ENCODE measurements at regions not wholly inside any gene's neighbourhood (a gene's known extent, or its start where the extent isn't known, plus 50 kb on each side); places are given as distances from the start of the nearest gene placed in this dataset.

DNA sequence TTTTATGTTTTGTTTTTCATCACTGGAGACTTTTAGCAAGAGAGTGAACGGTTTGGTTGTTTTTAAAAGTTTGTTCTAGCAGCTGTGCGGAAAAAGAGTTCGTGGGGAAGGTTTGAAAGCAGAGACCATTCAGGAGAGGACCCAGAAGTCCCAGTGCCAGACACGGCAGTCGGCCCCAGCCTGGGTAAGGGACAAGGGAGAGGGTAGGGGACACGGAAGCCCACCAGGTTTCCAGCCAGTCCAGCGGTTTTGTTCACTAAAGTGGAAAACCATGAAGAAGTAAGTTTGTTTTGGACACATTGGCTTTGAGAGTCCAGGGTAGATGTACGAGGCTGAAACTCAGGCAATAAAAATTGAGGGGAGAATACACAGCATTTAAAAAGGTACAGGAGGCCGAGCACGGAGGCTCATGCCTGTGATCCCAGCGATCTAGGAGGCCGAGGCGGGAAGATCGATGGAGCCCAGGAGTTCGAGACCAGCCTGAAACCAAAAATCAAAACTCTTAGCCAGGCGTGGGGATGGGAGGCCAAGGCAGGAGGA, 56.8 kb upstream of the RPH3AL start (continued):
- TF ChIP-seq, protein P1, sequence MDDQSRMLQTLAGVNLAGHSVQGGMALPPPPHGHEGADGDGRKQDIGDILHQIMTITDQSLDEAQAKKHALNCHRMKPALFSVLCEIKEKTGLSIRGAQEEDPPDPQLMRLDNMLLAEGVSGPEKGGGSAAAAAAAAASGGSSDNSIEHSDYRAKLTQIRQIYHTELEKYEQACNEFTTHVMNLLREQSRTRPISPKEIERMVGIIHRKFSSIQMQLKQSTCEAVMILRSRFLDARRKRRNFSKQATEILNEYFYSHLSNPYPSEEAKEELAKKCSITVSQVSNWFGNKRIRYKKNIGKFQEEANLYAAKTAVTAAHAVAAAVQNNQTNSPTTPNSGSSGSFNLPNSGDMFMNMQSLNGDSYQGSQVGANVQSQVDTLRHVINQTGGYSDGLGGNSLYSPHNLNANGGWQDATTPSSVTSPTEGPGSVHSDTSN (IDR thresholded peaks at IDR 0.05) = no peak
- TF ChIP-seq HOXB13 (CRISPR knock-in tag; IDR thresholded peaks at IDR 0.05; ENCODE audit: low read depth) (no peak), BHLHE40 (IDR thresholded peaks at IDR 0.05; ENCODE audit: low read depth, low read length) (0 out of 2 replicates have a peak, but pooled peaks have one; percentile 5), HOXB5 (CRISPR knock-in tag; IDR thresholded peaks at IDR 0.05) (peak; percentile 73; the same call in 1 of the 2 replicates), TFCP2L1 (CRISPR knock-in tag; IDR thresholded peaks at IDR 0.05) (no peak), HDAC2 (IDR thresholded peaks at IDR 0.05) (no peak), EP300 (IDR thresholded peaks at IDR 0.05) (no peak), HOXA7 (CRISPR knock-in tag; IDR thresholded peaks at IDR 0.05) (no peak), EHMT2 (IDR thresholded peaks at IDR 0.05; ENCODE audit: low read depth) (no peak), POLR2AphosphoS2 (conservative IDR thresholded peaks at IDR 0.05; ENCODE audit: low read length) (no peak), ESRRA (IDR thresholded peaks at IDR 0.05; ENCODE audit: borderline replicate concordance, low read length) (no peak), KDM1A (IDR thresholded peaks at IDR 0.05; ENCODE audit: low read depth) (peak; percentile 49; the same call in 1 of the 2 replicates)
- TF ChIP-seq, protein P2, sequence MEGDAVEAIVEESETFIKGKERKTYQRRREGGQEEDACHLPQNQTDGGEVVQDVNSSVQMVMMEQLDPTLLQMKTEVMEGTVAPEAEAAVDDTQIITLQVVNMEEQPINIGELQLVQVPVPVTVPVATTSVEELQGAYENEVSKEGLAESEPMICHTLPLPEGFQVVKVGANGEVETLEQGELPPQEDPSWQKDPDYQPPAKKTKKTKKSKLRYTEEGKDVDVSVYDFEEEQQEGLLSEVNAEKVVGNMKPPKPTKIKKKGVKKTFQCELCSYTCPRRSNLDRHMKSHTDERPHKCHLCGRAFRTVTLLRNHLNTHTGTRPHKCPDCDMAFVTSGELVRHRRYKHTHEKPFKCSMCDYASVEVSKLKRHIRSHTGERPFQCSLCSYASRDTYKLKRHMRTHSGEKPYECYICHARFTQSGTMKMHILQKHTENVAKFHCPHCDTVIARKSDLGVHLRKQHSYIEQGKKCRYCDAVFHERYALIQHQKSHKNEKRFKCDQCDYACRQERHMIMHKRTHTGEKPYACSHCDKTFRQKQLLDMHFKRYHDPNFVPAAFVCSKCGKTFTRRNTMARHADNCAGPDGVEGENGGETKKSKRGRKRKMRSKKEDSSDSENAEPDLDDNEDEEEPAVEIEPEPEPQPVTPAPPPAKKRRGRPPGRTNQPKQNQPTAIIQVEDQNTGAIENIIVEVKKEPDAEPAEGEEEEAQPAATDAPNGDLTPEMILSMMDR (IDR thresholded peaks at IDR 0.05) = no peak
- TF ChIP-seq, protein P3, sequence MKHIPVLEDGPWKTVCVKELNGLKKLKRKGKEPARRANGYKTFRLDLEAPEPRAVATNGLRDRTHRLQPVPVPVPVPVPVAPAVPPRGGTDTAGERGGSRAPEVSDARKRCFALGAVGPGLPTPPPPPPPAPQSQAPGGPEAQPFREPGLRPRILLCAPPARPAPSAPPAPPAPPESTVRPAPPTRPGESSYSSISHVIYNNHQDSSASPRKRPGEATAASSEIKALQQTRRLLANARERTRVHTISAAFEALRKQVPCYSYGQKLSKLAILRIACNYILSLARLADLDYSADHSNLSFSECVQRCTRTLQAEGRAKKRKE (CRISPR knock-in tag; IDR thresholded peaks at IDR 0.05; ENCODE audit: low read depth) = peak; percentile 65; the same call in 1 of the 2 replicates

DNA sequence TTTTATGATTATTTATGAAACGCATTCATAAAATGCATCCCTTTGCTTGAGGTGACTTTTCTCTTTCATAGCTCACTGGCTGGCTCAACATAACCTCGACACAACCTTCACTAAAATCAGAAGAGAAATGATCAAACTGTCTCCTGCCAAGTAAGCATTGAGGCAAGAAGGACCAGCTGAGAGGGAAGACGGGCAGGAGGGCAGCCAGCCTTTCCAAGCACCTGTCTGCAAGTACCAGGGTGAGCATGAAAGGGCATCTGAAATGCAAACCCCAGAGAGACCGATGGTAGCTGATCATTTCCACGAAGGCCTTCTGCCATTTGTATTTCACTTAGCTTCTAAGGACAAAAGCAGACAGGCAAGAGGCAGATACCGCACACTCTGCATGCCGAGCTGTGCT, 52.1 kb upstream of the RPH3AL start:
- ATAC-seq (peak; percentile 25 to 52; a peak in 4 of 6 replicates), DNase-seq (ENCODE audit: low read depth in 1 of 2, low spot score in 1 of 2) (no peak), FAIRE-seq (no peak)
- H3K27ac ChIP-seq = no peak overlapping the region
- ChIA-PET CTCF (interaction anchor here (0.6 to 1.3 kb wide), 5 partner anchors 10 to 592 kb away, joined by 3 read pairs; partner anchors contain the start of gene TIMM22), POLR2A (no interaction called here)
- H3K4me2 ChIP-seq = no peak overlapping the region
- no peak overlapping the region for H3K4me3 ChIP-seq
- WGBS (ENCODE audit: missing lambda C conversion rate) = 68% methylated on average over 7 of the region's 7 CpGs
- no peaks in the 10 kb centered on the region for H3K9me3 ChIP-seq
- peaks cover 3% of the 10 kb centered on the region; the same call in 1 of the 3 replicates for H3K4me1 ChIP-seq
- TF ChIP-seq NPAS2 (CRISPR knock-in tag; IDR thresholded peaks at IDR 0.05; ENCODE audit: borderline replicate concordance) (no peak), MAFK (IDR thresholded peaks at IDR 0.05; ENCODE audit: partially characterized antibody) (no peak), NR3C1 (IDR thresholded peaks at IDR 0.05) (no peak), RCOR1 (IDR thresholded peaks at IDR 0.05; ENCODE audit: low read depth, low read length) (no peak), EHF (CRISPR knock-in tag; IDR thresholded peaks at IDR 0.05) (no peak), HDAC2 (IDR thresholded peaks at IDR 0.05) (no peak), JUN (IDR thresholded peaks at IDR 0.05) (no peak), ESRRA (IDR thresholded peaks at IDR 0.05; ENCODE audit: borderline replicate concordance, low read length) (no peak), CBX8 (IDR thresholded peaks at IDR 0.05) (no peak), FOSB (CRISPR knock-in tag; IDR thresholded peaks at IDR 0.05) (no peak), TFCP2L1 (CRISPR knock-in tag; IDR thresholded peaks at IDR 0.05) (no peak), ZFP36 (IDR thresholded peaks at IDR 0.05; ENCODE audit: borderline replicate concordance, partially characterized antibody) (no peak), BHLHE40 (IDR thresholded peaks at IDR 0.05; ENCODE audit: low read depth, low read length) (no peak), PHF8 (IDR thresholded peaks at IDR 0.05; ENCODE audit: borderline replicate concordance, low read depth) (no peak)
- TF ChIP-seq, protein P4, sequence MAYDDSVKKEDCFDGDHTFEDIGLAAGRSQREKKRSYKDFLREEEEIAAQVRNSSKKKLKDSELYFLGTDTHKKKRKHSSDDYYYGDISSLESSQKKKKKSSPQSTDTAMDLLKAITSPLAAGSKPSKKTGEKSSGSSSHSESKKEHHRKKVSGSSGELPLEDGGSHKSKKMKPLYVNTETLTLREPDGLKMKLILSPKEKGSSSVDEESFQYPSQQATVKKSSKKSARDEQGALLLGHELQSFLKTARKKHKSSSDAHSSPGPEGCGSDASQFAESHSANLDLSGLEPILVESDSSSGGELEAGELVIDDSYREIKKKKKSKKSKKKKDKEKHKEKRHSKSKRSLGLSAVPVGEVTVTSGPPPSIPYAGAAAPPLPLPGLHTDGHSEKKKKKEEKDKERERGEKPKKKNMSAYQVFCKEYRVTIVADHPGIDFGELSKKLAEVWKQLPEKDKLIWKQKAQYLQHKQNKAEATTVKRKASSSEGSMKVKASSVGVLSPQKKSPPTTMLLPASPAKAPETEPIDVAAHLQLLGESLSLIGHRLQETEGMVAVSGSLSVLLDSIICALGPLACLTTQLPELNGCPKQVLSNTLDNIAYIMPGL (CRISPR knock-in tag; IDR thresholded peaks at IDR 0.05; ENCODE audit: borderline replicate concordance) = no peak
- TF ChIP-seq, protein P5, sequence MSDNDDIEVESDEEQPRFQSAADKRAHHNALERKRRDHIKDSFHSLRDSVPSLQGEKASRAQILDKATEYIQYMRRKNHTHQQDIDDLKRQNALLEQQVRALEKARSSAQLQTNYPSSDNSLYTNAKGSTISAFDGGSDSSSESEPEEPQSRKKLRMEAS (IDR thresholded peaks at IDR 0.05) = no peak
- TF ChIP-seq, protein P6, sequence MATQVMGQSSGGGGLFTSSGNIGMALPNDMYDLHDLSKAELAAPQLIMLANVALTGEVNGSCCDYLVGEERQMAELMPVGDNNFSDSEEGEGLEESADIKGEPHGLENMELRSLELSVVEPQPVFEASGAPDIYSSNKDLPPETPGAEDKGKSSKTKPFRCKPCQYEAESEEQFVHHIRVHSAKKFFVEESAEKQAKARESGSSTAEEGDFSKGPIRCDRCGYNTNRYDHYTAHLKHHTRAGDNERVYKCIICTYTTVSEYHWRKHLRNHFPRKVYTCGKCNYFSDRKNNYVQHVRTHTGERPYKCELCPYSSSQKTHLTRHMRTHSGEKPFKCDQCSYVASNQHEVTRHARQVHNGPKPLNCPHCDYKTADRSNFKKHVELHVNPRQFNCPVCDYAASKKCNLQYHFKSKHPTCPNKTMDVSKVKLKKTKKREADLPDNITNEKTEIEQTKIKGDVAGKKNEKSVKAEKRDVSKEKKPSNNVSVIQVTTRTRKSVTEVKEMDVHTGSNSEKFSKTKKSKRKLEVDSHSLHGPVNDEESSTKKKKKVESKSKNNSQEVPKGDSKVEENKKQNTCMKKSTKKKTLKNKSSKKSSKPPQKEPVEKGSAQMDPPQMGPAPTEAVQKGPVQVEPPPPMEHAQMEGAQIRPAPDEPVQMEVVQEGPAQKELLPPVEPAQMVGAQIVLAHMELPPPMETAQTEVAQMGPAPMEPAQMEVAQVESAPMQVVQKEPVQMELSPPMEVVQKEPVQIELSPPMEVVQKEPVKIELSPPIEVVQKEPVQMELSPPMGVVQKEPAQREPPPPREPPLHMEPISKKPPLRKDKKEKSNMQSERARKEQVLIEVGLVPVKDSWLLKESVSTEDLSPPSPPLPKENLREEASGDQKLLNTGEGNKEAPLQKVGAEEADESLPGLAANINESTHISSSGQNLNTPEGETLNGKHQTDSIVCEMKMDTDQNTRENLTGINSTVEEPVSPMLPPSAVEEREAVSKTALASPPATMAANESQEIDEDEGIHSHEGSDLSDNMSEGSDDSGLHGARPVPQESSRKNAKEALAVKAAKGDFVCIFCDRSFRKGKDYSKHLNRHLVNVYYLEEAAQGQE (IDR thresholded peaks at IDR 0.05) = no peak
- TF ChIP-seq, protein P1 (IDR thresholded peaks at IDR 0.05) = no peak
